Right atrium auricular region (tissue), 2 donors: ENCODE measurements at regions not wholly inside any gene's neighbourhood (a gene's known extent, or its start where the extent isn't known, plus 50 kb on each side); places are given as distances from the start of the nearest gene placed in this dataset.

Source experiments
- DNase-seq: peaks from one replicate; pipeline ENCODE4 v3.0.0-alpha.2; 2019; ENCODE audit warnings: low spot score
- H3K27ac ChIP-seq, 2 donors: fragments of 200-600 bp; sonication (generic); 1 replicate in 1 of 2; 2 replicates in 1 of 2; pipeline ENCODE4 v1.5.1; 2016 to 2019
- H3K27me3 ChIP-seq, 2 donors: fragments of 200-600 bp; sonication (generic); one replicate each; pipeline versions ENCODE4 v1.5.1 to v1.6.0; 2017 to 2019
- H3K36me3 ChIP-seq: fragments of 200-600 bp; sonication (generic); one replicate; pipeline ENCODE4 v1.5.1; 2016
- H3K4me1 ChIP-seq, 2 donors: fragments of 200-600 bp; sonication (generic); one replicate each; pipeline versions ENCODE4 v1.5.1 to v1.6.0; 2017 to 2019
- H3K4me3 ChIP-seq, 2 donors: fragments of 200-600 bp; sonication (generic); 1 replicate in 1 of 2; 2 replicates in 1 of 2; pipeline ENCODE4 v1.5.1; 2017 to 2019; ENCODE audit warnings: mild to moderate bottlenecking in 1 of 2, moderate library complexity in 1 of 2
- H3K9me3 ChIP-seq, 2 donors: fragments of 200-600 bp; sonication (generic); one replicate each; pipeline ENCODE4 v1.5.1; 2019
- TF ChIP-seq, protein P1 (sequence below), 2 donors: fragments of 200-600 bp; sonication (generic); IDR thresholded peaks; one replicate each; pipeline ENCODE4 v1.5.1; 2019; ENCODE audit warnings: antibody characterized with exemption in 2 of 2

GRCh38 chr13:78732445-78733017, 73.6 kb upstream of the OBI1 start:
- TF ChIP-seq, protein P1, sequence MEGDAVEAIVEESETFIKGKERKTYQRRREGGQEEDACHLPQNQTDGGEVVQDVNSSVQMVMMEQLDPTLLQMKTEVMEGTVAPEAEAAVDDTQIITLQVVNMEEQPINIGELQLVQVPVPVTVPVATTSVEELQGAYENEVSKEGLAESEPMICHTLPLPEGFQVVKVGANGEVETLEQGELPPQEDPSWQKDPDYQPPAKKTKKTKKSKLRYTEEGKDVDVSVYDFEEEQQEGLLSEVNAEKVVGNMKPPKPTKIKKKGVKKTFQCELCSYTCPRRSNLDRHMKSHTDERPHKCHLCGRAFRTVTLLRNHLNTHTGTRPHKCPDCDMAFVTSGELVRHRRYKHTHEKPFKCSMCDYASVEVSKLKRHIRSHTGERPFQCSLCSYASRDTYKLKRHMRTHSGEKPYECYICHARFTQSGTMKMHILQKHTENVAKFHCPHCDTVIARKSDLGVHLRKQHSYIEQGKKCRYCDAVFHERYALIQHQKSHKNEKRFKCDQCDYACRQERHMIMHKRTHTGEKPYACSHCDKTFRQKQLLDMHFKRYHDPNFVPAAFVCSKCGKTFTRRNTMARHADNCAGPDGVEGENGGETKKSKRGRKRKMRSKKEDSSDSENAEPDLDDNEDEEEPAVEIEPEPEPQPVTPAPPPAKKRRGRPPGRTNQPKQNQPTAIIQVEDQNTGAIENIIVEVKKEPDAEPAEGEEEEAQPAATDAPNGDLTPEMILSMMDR (IDR thresholded peaks at IDR 0.05) = no peak
- Histone ChIP-seq H3K27ac (no peak overlapping the region), H3K9me3 (no peaks in the 10 kb centered on the region), H3K27me3 (no peaks in the 10 kb centered on the region), H3K4me3 (no peak overlapping the region), H3K4me1 (no peaks in the 10 kb centered on the region), H3K36me3 (no peaks in the 10 kb centered on the region)
- no peak for DNase-seq

GRCh38 chr13:78722700-78723099, 63.7 kb upstream of the OBI1 start:
- Histone ChIP-seq H3K36me3 (no peaks in the 10 kb centered on the region), H3K9me3 (no peaks in the 10 kb centered on the region), H3K27ac (no peak overlapping the region), H3K4me3 (no peak overlapping the region), H3K27me3 (no peaks in the 10 kb centered on the region), H3K4me1 (no peaks in the 10 kb centered on the region)
- DNase-seq = no peak
- TF ChIP-seq, protein P1 (IDR thresholded peaks at IDR 0.05) = no peak

GRCh38 chr13:78719367-78719766, 60.4 kb upstream of the OBI1 start:
- TF ChIP-seq, protein P1 (IDR thresholded peaks at IDR 0.05) = no peak
- Histone ChIP-seq H3K36me3 (no peaks in the 10 kb centered on the region), H3K27ac (no peak overlapping the region), H3K9me3 (no peaks in the 10 kb centered on the region), H3K4me1 (no peaks in the 10 kb centered on the region), H3K4me3 (no peak overlapping the region), H3K27me3 (no peaks in the 10 kb centered on the region)
- no peak for DNase-seq

DNA sequence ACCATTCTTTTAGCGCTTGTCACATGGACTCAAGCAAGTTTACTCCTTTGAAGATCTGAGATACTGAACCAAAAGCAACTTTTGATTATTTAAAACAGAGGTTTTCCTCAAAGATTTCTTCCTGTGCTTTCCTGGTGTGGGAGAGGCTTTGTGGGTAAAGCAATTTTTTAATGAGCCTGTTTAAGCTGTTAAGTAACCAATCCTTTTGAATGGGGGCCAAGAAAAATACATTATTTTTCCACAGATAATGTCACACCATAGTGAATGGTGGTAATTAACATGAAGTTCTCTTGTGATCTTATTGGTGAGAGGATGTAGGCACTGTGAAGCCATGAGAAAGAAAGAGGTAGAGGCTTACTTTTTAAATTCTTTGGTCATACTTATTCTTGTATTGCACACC, 55.8 kb upstream of the OBI1 start:
- Histone ChIP-seq H3K4me3 (no peak overlapping the region), H3K27me3 (no peaks in the 10 kb centered on the region), H3K4me1 (no peaks in the 10 kb centered on the region), H3K36me3 (no peaks in the 10 kb centered on the region), H3K27ac (no peak overlapping the region), H3K9me3 (no peaks in the 10 kb centered on the region)
- TF ChIP-seq, protein P1 (IDR thresholded peaks at IDR 0.05) = no peak
- DNase-seq = no peak

DNA sequence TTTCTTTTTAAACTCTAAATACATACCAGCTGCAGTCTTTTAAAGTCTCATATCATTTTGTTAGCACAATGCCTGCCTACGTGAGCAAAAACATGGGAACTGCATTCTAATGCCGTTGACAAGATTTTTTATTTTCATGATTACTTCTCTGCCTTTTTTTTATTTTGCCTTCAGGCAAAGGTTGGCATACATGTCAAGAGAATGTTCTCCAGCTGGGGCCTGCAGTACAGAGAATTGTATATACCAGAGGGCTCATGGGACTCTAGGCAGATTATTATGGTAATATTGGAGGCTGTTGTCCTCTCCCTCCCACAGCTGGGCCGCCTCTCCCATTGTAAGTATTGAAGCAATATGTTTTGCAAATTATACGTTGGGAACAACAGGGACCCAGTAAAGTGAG, 53.9 kb upstream of the OBI1 start:
- no peaks in the 10 kb centered on the region for H3K9me3 ChIP-seq
- no peak overlapping the region for H3K27ac ChIP-seq
- DNase-seq = no peak
- TF ChIP-seq, protein P1 (IDR thresholded peaks at IDR 0.05) = no peak
- no peaks in the 10 kb centered on the region for H3K27me3 ChIP-seq
- H3K4me1 ChIP-seq = no peaks in the 10 kb centered on the region
- no peak overlapping the region for H3K4me3 ChIP-seq
- H3K36me3 ChIP-seq = no peaks in the 10 kb centered on the region

DNA sequence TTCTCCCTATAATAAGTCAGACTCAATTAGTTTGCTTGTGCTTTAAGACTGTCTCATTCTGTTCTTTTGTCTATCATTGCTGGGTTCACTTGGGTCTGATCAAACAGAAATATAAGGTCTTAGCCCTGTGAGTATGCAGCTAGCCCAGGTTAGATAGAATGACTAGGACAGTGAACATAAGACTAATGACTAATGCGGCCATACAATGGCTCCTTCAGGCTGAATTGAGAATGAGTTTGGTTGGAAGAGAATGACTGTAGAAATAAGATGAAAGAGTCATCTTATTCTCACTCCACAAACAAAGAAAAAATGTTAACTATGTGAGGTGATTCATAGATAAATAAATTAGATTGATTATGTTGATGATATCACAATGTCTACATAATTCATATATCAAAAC, 50.1 kb upstream of the OBI1 start:
- H3K9me3 ChIP-seq = no peaks in the 10 kb centered on the region
- no peak overlapping the region for H3K4me3 ChIP-seq
- no peaks in the 10 kb centered on the region for H3K27me3 ChIP-seq
- H3K36me3 ChIP-seq = no peaks in the 10 kb centered on the region
- H3K27ac ChIP-seq = no peak overlapping the region
- DNase-seq = no peak
- TF ChIP-seq, protein P1 (IDR thresholded peaks at IDR 0.05) = no peak
- no peaks in the 10 kb centered on the region for H3K4me1 ChIP-seq
